ENCODE measurements at regions not wholly inside any gene's neighbourhood (a gene's known extent, or its start where the extent isn't known, plus 50 kb on each side); places are given as distances from the start of the nearest gene placed in this dataset.
"Not testable (repeated sequence)": the region's sequence is repeated elsewhere in the genome, so short reads cannot be mapped to it uniquely, and the experiment has no call there.

DNA sequence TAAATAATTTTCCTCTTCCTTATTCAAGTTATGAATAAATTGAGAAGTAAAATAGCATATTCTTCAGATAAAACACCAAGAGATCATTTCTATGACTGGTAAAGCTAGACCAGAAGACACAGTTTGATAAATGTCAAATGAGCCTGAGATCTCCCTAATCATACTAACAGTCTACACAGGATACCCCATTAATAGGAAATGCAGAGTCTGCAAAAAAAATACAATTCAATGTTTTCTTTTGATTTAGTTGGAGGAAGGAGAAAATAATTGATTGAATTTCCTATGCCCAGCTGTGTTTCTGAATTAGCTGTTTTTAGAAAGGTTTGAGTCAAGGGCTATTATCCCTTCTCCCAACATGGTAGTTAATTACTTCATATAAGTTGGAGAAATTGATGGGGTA is 734.6 kb upstream of the SLITRK1 start:
- DNase-seq = no peak

DNA sequence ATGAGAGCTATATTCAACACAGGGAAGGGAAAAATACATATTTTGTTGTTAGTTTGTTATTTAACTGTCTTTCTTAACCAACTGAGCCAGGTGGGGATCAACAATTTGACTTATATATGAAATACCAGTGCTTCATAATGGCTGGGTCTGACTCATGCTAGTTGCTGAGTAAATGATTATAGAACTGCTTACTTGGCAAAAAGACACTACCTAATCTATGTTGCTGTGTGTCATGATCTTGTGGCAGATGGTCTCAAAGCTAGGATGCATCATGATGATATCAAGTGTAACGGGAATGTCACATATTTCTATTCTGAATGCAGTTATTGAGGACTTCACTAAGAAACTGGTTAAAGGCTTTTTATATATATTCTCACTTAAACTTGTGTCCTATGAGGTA is 727.4 kb upstream of the SLITRK1 start:
- DNase-seq = no peak

DNA sequence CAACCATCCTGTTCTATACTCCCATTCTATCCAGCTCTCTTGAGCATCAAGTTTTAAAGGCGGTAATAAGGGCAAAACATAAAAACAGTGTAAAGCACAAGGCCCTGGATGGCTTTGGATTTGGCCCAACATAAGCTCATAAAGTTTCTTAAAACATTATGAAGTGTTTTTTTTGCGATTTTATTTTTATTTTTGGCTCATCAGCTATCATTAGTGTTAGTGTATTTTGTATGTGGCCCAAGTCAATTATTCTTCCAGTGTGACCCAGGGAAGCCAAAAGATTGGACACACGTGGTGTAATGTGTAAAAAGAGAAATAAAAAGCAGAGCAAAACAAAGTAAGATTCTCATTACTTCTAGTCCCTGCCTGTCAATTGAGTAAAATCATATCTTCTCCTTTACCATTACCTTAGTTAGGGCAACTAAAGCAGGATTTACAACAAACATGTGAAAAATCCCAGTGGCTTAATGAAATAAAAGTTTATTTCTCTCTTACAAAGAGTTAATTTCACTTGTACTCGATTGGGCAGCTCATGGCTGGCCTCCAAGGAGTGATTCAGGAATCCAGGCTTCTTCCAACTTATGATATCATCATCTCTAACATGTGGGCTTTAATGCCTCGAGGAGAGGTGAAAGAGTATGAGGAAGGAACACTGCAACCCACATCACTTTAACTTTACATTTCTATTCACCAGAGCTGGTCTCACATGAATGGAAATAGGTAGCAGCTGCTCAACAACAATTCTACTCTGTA is 725.2 kb upstream of the SLITRK1 start:
- no peak for DNase-seq

DNA sequence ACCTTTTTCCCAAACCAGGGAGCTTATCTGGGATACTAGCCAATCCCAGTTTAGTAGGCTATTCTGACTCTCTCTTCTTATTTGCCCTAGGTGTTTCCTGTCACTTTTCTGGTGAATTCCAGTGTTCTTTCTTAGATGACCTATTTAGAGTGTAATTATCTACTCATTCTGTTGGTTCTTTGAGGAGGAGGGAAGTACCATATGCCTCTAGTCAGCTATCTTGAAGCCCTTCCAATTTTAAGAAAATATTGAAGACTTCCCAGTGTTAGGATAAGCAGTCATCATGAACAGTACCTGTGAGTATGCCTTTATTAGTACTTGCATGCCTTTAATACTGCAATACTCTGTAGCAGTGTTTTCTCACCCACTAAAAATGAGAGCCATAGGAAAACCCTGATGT is 724.3 kb upstream of the SLITRK1 start:
- no peak for DNase-seq

GRCh38 chr13:84605927-84606326 is 723.7 kb upstream of the SLITRK1 start:
- DNase-seq = no peak

- DNase-seq = no peak
These were observed 709.2 kb upstream of the SLITRK1 start for GRCh38 chr13:84591444-84591843.

GRCh38 chr13:84590663-84591062 is 708.4 kb upstream of the SLITRK1 start:
- no peak for DNase-seq

GRCh38 chr13:84588023-84588422 is 705.7 kb upstream of the SLITRK1 start:
- DNase-seq = no peak

DNA sequence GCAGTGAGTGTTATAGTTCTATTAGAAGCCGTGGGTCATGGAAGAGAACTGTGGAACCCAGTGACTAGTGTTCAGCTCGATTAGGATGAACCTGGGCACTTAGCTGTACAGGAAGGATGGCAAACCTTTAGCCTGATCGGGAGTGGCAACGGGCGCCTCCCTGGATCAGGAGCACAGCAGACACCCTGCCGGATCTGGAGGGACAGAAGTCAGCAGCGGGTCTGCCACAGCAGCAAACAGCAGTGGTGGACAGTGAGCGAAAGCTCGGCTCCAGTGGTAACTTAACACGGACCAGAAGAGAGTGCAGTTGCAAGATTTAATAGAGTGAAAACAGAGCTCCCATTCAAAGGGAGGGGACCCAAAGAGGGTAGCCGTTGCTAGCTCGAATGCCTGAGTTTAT is 697.6 kb upstream of the SLITRK1 start:
- not testable (repeated sequence) for DNase-seq

- no peak for DNase-seq
These were observed 692.6 kb upstream of the SLITRK1 start for GRCh38 chr13:84574851-84575250.

DNA sequence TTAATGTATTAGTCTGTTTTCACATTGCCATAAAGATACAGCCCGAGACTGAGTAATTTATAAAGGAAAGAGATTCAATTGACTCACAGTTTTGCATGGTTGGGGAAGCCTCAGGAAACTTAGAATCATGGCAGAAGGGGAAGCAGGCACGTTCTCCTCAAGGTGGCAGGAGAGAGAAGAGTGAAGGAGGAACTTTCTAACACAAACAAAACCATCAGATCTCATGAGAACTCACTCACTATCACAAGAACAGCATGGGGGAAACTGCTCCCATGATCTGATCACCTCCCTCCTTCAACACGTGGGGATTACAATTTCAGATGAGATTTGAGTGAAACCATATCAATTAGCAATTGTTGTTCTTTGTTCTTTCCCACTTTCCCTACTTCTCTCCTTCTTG is 689.0 kb upstream of the SLITRK1 start:
- DNase-seq = no peak

DNA sequence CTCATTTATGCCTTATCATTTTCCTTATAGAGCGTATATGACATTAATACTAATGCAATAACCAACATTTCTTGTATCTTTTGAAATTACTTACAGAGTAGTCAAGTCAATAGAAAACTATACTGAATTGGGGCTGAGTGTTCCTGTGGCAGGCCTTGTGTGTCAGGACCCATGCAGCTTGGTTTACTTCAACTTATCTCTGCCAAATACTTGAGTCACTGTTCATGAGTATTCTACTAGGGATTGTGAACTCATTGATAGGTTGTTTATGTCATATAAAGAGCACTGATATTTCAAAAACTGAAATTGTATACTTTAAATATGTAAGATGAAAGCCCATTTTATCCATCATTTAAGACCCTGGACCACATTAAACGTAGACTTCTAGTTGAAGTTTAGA is 688.6 kb upstream of the SLITRK1 start:
- no peak for DNase-seq

GRCh38 chr13:84569366-84569765 is 687.1 kb upstream of the SLITRK1 start:
- no peak for DNase-seq

DNA sequence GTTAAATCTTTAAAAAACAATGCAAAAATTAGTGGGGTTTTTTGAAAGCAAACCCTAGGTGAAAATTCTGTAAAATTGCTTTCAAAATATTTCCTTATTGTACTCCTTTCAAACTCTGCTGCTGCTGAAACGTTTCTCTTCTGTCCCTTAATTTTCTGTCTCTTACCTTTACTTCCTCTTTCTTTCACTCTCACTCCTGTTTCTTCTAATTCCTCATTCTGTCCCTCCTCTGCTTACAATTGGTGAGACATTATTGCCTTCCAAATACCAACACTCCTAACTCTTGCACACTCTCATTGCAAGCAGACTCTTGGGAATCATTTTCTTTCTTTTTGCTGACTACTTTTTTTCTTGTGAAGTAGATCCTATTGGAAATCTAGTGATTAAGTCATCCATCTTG is 685.6 kb upstream of the SLITRK1 start:
- no peak for DNase-seq

GRCh38 chr13:84566780-84567179 is 684.5 kb upstream of the SLITRK1 start:
- DNase-seq = peak; percentile 90

DNA sequence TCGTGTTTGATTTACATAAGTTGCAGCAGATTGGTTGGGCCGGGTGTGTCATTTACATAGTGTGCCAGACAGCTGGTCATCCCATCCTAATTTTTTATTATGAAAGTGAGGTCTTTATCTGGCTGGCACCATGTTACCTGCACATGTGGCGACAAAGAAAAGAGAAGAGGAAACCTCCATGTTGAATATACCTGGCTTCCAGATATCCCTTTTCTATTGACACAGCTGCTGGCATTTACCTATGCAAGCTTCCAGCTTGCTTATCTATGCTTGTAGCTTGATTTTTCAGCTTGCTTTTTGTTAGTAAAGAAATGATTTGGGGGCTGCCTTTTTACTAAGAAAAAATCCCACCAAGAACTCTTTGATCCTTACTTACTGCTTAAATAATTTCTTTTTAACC is 681.3 kb upstream of the SLITRK1 start:
- DNase-seq = peak; percentile 99

DNA sequence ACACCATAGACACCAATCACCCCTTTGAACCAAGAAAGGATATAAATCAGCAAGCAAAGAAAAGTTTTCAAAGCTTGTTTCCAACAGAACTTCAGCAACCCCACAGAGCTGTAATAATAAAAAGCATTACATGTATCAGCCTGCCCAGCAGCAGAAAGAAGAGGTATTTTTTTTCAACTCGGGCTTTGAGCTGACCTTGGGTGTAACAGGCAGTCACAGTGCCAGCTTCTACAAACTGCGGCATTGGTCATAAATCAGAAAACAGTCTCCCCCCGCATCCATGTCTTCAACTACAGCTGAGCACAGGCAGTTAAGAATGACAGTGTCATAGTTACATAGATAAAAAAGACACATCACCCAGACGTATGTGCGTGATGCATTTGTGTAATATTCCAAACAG is 671.0 kb upstream of the SLITRK1 start:
- peak; percentile 45 for DNase-seq

DNA sequence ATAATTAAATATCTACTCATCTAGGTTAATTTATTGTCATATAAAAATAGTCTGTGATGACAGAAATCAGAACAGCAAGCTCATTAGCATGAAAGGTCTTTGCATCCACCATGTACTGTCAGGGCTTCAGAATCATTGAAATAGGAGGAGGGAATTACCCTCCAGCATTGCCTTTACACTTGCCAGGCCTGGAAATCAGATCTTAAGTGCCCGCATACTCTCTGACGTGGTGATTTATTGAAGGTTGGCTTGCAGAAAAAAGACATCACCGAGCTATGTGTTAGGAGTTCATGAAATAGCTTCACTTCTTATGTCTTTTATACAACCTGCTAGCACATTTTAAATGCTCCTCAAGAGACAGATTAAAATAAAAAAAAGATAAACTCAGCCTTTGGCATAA is 661.7 kb upstream of the SLITRK1 start:
- DNase-seq = no peak

- DNase-seq = no peak
These were observed 660.1 kb upstream of the SLITRK1 start for GRCh38 chr13:84542348-84542747.

DNA sequence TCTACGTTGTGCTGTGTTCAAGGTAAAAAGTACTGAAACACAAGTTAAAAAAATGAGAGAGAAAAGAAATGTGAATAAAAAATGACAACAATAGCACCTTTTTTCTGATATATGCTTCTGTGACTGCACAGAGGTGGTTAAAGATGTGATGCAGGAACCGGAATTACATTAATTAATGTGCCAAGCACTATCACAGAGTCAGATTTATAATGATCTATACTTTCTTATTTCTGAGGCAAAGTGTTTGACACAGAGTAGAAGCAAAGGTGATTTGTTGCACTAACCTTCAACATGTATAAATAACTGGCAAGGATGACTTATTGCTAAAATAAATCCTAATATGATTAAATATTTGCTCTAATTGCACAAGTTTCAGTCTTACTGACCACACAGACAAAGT is 654.6 kb upstream of the SLITRK1 start:
- no peak for DNase-seq

DNA sequence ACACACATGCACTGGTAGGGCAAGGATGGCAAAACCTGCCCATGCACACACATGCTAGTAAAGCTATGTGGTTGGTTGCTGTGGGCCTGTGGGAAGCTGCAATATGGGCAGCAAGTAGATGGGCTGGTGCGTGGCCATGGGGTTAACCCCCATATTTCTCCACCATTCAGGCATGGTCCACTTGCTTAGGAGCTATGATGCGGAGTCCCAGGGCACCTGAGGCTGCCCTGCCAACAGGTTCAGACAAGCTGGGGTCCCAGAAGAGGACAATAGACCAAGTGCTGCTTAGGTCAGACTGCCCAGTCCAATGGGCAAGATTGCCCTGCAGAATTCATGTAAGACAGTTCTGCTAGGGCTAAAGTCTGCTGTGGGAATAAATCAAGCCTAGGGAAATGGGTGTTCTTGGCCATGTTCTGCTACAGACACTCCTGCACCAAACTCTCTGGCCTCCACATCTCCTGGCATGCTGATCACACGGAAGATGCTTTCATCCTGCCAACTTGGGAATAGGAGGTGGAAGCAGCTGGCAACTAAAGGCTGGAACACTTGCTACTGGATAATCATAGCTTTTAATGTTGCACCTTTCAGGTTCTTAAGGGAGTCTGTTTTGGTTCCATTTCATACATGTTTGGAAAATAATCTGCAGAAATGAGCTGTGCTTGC is 646.3 kb upstream of the SLITRK1 start:
- no peak for DNase-seq

DNA sequence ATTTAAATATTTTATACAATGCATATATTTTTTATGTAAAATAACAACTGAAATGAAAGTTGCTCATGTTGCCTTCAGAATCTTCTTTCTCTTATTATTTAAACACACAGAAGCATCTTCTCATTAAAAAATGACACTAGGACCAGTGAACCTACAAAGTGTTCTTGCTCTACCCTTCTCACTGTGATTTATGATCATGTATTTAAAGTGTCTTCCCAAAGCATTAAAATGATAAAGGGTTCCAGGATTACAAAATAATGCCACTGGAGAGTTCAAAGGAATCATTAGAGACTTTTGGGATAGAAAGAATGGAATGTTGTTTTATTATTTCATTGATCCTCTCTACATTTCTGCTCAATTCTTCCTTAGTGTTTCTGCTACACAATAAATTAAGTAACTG is 643.6 kb upstream of the SLITRK1 start:
- no peak for DNase-seq

DNA sequence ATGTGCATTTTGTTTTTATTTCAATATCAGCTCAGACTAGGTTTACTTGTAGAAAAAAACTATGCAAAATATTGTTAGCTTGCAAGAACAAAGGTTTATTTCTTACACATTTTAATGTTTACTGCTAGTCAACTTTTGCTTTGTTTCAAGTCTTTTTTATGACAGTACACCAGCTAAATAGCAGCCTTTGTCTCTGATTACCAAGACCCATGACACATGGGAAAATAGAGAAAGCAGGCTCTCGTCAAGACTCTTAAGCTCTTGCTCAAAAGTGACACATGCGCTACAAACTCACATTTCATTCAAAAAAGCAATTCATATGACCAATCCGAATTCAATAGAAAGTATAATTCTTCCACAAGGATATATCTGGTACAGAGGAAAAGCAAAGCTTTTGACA is 642.3 kb upstream of the SLITRK1 start:
- DNase-seq = no peak

DNA sequence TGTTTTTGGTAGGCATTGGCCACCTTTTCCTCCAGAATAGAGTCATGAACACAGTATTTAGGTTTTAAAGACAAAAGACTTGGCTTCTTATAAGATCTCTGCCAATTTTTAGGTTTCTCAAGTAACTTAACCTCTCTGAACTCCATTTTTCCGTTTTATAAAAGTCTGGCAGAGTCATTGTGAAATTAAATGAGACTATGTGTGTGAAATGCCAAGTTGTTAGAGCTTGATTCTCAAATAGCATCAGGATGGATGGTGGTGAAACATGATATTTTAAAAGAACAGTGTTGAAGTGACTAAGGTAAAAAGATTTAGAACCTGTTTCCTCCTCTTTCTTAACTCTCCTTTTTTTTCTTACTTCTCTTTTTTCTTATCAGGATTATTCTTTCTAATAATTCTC is 617.7 kb upstream of the SLITRK1 start:
- no peak for DNase-seq

DNA sequence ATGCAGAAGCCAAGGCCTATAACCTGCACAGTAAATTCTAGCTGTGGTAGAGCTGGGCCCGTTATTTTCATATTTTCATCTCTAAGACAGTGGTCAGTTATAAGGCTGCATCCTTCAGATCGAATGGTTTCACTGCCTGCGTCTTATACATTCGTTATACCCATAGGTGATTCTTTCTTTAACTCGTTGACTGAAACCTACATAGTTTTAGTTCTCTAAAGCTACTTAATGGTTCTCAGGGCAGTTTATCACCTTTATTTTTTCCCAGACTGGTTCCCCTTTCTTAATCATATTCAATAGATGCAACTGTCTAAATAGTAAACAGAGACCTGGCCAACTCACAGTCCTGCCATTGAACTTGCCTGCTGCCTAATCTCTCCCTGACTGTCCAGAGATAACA is 615.3 kb upstream of the SLITRK1 start:
- peak; percentile 3 for DNase-seq

Measured in NCI-H146 (cell line).